GM18873 (cell line): ENCODE measurements at regions not wholly inside any gene's neighbourhood (a gene's known extent, or its start where the extent isn't known, plus 50 kb on each side); places are given as distances from the start of the nearest gene placed in this dataset.

ENCODE experiments used
- ATAC-seq: cut with Tn5 transposase; IDR thresholded peaks from one replicate; pipeline ENCODE4 v1.9.1; 2021; ENCODE audit warnings: mild to moderate bottlenecking, moderate library complexity, moderate number of reproducible peaks; ENCODE audit not compliant: unreplicated experiment, low FRiP score

DNA sequence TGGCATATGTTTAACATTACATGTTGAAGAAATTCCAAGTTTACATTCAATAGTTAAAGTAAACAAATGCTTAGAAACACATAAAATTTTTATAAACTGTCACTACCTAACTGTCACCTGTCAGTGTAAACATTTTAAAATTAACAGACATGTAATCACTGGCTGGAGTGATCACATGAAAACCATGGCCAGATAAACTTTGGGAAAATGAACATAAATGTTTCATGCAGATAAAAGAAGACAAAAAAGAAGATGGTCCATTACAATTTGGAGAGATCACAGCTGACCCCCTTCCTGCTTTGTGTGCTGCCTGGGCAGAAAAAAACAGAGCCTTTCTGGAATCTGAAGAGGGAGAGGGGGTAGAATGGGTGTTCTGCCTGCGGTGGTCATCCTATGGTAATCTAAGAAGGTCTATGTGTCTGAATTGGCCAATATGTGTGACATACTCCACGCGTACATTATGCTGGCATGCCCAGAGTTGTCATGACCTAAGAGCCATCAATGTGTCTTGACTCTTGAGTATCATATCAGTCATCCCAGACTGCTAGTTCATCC lies 57.5 kb upstream of the MEOX2 start:
- ATAC-seq: no peak

DNA sequence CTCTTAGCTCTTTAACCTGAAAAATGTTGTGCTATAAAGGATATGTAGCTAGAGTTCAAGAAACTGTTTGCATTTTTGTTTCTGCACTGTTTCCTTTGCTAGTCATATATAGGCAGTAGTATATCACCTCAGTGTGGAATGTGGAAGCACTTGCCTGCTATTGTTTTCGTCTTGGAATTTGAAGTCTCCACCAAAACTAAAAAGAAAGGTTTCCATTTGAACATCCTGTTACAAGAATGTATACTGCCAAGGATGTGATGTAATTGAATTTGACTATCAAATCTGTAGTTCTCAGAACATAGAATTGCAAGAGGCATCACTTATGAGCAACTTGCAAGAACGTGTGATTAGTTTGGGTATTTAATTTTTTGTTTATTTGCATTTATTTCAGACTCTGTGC lies 51.1 kb upstream of the MEOX2 start:
- ATAC-seq: no peak
